ENCODE measurements at regions not wholly inside any gene's neighbourhood (a gene's known extent, or its start where the extent isn't known, plus 50 kb on each side); places are given as distances from the start of the nearest gene placed in this dataset.
"Not testable (repeated sequence)": the region's sequence is repeated elsewhere in the genome, so short reads cannot be mapped to it uniquely, and the experiment has no call there.

DNA sequence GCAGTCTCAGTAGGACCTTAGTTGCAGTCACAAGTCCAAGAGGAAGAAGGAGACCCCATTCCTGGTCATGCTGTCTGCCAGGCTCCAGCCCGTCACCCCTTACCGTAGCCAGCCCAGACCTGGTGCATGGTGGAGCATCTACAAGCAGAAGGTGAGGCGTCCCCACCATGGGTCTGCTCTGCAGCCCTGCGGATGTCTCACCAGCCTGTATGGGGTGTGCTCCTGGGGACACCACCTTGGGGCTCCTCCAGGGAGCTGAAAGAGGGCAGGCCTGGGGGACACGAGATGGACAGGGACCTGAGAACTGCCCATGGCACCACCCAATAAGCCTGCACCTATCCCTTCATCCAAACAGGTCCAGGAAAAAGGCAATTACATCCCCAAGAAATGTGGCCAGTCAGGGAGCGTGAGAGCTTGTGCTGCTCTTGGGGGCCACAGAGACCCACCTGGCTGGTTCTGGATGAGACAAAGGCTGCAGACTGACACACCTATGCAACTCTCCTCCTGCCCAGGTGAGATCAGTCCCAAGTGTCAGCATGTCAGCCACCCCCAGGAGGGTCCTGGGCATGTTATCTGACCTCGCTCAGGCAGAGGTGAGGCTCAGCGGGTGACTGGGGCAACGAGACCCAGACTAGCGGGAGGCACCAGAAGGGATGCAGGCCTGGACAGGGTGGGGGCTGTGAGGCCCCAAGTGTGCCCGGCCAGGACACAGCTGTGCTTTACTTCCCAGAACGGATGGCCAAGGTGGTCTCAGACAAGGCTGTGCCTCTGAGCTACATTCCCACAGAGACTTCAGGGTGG is 84.5 kb upstream of the RET start:
- DNase-seq (ENCODE audit: low spot score) (no peak), ATAC-seq (no peak)
- intact Hi-C loops (cut with DNase I): no loop called here

DNA sequence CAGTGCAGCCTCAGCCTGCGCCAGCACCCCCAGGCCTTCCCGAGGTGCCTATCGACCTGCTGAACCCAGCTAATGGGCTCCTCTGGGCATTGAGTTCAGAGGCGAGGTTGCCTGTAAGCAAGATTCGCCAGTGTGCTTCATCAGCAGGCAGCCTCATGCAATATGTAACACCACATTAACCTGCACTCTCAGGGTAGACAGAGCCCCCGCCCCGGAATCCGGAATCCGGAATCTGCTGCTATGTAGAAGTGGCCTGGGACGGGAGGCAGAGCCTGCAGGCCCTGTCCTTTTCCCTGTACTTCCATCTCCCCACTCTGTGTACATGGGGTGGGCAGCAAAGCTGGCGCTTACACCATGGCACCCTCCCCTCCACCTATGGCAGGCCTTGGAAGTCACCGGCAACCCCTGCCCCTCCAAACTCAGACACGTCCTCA is 83.9 kb upstream of the RET start:
- ATAC-seq: no peak
- no peak for DNase-seq (ENCODE audit: low spot score)
- intact Hi-C loops (cut with DNase I): no loop called here

DNA sequence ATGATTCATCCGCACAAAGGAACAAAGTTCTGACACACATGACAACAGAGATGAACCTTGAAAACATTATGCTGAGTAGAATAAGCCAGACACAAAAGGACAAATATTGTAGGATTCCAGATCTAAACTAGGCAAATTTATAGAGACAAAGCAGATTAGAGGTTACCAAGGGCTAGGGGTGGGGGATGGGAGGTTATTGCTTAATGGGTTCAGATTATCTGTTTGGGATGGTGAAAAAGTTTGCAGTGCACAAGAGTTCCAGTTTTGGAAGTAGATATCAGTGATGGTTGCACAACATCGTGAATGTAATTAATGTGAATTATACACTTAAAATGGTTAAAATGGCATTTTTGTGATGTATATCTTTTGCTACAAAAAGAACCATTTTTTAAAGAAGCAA is 82.0 kb upstream of the RET start:
- DNase-seq (ENCODE audit: low spot score); intact Hi-C loops (cut with DNase I); ATAC-seq: not testable (repeated sequence)

DNA sequence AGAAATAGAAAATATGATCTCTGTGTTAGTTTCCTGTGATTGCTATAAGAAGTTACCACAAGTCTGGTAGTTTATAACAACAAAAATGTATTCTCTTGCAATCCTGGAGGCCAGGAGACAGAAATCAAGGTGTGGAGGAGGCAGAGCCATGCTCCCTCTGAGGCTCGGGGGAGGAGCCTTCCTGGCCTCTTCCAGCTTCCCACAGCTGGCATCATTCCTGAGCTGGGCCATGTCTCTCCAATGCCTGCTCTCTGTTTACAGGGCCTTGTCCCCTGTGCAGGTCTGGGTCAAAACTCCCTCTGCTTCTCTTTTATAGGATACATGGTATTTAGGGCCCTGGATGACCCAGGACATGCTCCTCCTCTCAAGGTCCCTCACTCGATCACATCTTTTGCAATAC is 81.3 kb upstream of the RET start:
- intact Hi-C loops (cut with DNase I): no loop called here
- ATAC-seq (no peak), DNase-seq (ENCODE audit: low spot score) (no peak)

DNA sequence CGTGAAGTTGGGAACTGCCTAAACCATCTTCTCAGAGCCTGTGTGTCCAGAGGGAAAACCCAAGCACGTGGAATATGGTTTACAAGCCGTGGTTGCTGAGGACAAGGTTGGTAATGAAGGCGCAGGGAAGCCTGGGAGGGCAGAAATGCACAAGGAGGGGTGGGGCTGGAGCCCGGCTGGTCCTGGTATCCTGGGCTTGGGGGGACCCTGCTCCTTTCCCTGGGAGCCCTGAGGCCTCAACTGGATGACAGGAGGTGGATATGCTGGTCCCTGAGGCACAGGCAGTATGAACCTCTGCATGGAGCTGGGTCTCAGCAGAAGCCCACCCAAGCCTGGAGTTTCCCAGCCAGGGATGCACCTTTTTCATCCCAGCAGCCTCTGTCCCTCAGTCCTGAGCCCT is 80.3 kb upstream of the RET start:
- DNase-seq (ENCODE audit: low spot score): no peak
- ATAC-seq: no peak
- intact Hi-C loops (cut with DNase I): no loop called here

DNA sequence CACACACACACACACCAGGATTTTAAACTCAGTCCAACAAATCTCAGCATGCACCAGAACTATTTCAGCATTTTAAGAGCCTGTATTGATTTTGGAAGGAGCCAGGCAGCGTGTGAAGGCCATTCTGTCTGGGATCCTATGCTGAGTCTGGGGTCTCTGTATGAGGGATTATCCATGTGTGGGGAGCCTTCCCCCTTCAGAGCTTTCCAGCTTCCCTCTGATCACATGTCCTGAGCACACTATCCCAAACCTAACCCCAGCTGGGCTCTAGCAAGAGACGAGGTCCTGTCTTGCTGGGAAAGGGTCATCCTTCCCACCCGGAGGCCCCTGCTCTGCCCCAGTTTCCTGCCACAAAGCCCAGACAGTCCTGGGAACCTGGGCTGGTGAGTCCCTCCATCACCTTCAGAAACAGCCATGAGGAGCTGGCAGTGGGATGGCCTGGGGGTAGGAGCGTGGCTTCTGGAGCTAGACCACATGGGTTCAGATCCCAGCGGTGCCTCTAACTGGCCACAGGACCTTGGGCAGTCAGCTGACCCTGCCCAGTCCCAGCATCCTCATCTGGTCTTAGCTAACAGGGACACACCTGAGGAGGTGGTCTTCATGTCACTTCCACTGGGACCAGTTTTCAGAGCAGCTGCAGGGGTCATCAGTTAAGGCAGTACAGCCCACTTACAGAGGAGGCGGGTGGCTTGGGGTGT is 79.6 kb upstream of the RET start:
- no peak for ATAC-seq
- intact Hi-C loops (cut with DNase I): no loop called here
- DNase-seq (ENCODE audit: low spot score): no peak

DNA sequence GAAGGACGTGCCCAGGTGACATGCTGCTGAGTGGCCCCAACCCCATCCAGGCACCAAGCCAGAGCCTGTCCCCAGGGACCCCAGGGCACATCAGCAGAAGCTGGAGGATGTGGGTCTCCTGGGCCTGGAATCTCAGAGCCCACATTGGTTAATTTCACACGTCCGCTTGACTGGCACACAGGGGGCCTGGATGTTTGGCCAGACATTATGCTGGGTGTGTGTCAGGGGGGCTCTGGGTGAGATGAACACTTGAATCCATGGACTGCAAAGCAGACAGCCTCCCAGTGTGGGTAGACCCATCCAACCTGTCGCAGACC is 79.1 kb upstream of the RET start:
- DNase-seq (ENCODE audit: low spot score) (no peak), ATAC-seq (no peak)
- intact Hi-C loops (cut with DNase I): no loop called here

DNA sequence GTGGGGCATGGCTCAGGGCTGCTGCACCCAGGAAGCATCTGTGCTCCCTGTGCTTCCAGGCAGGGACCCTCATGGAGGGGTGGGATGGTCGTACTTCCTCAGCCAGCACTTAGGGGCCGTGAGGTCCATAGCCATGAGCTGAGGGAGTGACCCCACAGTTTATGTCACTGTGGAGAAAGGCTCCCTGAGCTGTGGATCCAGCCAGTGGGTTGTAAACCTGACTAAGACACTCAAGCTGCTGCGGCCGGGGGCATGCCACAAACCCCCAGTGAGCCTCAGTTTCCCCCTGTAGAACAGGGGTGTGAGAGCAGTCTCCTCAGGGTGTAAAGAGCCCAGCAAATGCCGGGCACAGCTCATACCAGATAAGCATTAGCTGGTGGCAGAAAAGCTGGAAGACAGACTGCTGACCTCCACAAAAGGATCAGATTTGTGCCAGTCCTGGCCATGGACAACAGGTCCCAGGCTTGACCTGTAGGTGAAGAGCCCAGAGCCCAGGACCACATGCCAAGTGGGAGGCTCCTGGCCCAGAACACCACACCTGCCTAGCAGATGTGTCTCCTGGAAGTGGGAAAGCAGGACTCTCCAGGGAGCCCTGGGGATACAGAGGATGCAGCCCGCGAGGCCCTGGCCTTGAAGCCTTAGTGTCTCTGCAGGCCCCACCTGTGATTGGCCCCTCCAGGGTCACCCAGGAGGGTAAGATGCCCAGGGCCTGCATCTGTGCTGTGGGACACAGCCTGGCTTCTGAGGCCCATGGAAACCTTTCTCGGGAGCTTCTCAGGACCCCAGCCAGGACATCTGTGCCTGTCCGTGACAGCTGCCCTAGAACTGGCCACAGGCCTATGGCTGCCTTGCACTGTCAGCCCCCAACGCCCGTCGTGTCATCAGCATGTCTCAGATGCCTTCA is 78.1 kb upstream of the RET start:
- ATAC-seq (no peak), DNase-seq (ENCODE audit: low spot score) (no peak)
- intact Hi-C loops (cut with DNase I): no loop called here

DNA sequence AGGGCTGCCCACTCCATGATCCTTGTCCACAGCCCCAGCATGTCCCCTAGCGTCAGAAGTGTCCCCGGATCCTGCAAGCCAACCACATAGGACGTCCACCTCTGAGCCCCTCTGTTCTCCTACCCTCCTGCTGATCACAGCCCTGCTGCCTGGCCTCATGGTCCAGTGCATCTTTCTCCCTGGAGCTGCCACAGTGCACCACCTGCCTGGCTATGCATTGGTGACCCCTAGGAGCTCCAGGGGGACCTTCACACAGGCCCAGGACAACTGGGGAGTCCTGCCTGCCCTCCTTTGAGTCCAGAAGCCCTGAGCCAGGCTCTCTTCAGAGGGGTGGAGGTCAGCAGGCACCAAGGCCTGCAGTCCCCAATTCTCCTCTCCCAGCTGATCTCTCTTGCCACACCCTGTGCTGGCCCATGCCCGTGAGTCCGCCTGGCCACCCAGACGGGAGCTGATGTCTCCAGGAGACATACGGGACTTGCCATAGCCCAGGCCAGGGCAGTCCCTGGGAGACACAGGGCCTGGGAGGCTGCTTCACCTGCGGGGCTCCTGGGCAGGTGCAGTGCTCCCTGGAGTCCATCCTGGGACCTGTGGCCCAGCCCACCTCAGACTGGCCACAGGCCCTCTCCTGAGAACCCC is 77.4 kb upstream of the RET start:
- no peak for DNase-seq (ENCODE audit: low spot score)
- intact Hi-C loops (cut with DNase I): no loop called here
- no peak for ATAC-seq

DNA sequence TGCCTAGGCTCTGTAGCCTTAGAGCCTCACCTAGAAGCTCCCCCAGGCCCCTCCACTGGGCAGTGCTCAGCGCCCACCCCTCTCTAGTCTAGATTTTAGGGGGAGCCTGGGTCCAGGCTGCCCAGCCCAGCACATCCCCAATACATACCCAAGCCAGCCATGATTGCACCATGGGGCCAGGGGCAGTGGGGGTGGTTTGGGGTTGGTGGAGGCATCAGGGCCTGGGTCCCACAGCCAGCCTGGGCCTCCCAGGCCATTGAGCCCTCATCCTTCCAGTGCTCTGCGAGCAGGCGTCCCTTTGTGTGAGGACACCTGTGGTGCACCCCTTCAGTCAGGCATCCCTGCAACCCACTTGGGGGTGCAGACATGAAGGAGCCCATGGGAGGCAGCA is 76.9 kb upstream of the RET start:
- intact Hi-C loops (cut with DNase I): no loop called here
- DNase-seq (ENCODE audit: low spot score) (no peak), ATAC-seq (peak; percentile 13)

DNA sequence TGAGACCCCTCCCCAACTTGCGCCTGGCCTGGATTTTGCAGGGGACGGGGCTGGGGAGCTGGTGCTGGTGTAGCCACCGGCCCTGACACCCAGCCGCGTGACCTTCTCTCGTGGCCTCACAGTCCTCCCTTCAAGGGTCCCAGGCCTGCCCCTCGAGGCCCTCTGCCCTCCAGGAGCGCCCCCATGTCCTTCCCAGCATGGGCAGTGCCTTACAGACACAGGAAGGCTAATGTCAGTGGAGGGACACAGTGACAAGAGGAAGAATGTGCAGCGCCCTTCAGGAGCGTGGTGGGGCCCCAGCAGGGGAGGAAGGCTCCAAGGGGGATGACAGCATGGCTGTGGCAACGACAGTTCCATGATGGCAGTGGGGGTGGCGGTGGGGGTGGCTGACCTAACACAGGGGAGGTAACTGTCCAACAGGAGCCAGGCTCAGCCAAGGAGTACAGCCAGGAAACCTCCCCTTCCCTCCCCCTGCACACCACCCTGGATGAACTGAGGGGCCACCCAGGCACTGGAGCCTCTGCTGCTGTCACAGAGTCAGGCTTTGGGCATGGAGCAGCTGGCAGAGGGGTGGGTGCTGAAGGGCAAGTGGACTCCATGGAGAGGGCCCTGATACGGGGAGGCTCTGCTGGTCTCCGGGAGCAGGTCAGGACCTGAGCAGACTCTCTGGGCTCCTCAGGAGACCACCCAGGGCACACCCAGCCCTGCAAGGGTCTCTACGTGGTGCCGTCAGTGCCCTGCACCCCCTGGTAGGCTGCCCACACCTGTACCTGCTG is 76.0 kb upstream of the RET start:
- intact Hi-C loops (cut with DNase I): no loop called here
- peak; percentile 16 for ATAC-seq
- DNase-seq (ENCODE audit: low spot score): no peak

DNA sequence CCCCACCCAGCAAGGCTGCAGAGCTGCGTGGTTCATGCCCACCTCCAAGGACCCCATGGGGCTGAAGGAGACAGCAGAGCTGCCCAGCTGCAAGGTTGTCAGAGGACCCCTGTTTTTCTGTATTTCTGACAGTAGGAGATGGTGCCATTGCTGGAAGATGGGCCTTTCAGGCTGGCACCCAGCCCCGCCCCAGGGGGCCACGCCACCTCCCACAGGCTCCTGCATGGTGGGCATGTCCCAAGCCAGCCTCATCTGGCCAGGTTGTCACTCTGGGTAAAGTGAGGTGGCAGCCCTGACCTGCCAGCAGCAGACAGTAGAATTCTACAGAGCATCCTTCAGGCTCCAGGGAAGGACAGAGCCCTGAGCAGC is 75.5 kb upstream of the RET start:
- intact Hi-C loops (cut with DNase I): no loop called here
- DNase-seq (ENCODE audit: low spot score) (no peak), ATAC-seq (no peak)

DNA sequence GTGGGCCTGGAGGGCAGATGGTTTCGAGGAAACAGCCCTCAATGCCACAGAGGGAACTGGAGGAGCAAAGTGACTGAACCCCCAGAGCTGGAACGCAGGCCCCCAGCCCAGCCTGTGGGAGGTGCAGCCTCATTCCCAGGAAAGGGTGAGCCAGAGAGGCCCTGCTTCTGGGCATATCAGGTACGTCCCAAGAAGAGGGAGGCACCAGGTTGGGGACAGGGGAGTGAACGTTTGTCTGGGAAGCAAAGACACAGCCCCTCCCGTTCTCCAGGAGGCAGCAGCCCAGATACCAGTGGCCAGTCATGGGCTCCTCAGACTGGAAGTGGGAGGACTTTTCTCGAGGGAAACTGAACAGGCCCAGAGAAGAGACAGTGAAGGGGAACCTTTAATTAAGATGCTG is 74.3 kb upstream of the RET start:
- ATAC-seq (no peak), DNase-seq (ENCODE audit: low spot score) (no peak)
- intact Hi-C loops (cut with DNase I): no loop called here

DNA sequence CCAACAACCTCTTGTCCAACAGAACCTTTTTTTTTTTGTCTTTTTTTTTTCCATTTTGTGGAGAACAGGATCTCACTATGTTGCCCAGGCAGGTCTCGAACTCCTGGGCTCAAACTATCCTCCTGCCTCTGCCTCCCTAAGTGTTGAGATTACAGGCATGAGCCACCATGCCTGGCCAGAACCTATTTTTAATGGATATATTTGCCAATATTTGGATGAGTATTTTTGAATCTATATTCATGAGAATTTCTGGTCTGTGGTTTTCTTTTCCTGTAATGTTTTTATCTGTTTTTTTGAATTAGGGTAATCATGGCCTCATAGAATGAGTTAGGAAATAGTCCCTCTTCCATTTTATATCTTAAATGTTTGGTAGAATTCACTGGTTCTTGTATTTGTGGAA is 70.4 kb upstream of the RET start:
- intact Hi-C loops (cut with DNase I): no loop called here
- ATAC-seq (no peak), DNase-seq (ENCODE audit: low spot score) (no peak)

DNA sequence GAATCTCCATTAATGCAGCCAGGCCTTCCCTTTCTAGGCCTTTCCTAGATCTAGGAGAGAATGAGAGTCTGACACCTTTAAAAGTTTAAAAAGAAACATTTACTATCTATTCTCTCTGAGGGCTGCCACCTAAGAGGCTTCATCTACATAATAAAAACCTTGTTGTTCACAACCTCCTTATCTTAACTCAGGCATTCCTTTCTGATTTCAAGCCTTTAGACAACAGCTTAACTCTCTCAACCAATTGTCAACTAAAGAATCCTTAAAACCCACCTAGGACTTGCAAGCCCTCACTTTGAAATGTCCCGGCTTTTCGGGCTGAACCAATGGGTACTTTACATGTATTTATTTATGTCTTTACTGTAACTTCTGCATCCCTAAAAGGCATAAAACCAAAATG is 64.3 kb upstream of the RET start:
- ATAC-seq: no peak
- DNase-seq (ENCODE audit: low spot score): no peak
- intact Hi-C loops (cut with DNase I): no loop called here

DNA sequence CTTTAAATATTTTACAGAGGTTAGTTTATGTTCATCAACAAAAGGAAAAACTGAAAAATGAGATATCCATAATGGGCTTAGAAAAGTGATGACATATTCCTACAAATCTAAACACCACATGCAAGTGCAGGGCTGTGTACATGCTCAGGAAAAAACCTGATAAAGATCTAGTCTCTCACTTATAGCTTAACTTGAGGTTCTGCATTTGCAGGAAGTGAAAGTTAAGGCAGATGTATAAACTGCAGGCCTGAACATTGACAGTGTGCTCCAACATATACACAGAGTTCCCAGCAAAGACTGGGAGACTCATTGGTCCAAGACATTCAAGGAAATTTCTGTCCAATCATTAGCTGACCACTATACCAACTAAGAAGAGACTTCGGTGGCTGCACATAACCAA is 63.8 kb upstream of the RET start:
- no peak for DNase-seq (ENCODE audit: low spot score)
- intact Hi-C loops (cut with DNase I): no loop called here
- ATAC-seq: no peak

DNA sequence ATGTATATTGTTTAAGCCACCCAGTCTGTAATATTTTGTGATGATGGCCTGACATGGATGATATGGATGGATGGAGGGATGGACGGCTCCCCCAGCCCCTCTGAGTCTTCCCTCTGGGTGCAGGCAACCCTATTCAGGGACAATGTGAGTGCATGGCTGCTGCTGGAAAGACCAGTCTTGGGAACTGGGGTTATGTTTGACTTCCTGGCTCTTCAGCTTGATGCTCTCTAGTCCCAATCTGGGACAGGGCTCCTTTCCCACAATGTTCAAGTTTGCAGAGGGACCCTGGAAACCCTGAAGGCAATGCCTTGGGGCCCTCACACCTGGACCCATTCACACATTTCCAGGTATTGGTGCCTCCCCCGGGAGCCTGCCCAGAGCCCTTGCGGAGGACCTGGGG is 52.3 kb upstream of the RET start:
- ATAC-seq (no peak), DNase-seq (ENCODE audit: low spot score) (no peak)
- intact Hi-C loops (cut with DNase I): no loop called here

DNA sequence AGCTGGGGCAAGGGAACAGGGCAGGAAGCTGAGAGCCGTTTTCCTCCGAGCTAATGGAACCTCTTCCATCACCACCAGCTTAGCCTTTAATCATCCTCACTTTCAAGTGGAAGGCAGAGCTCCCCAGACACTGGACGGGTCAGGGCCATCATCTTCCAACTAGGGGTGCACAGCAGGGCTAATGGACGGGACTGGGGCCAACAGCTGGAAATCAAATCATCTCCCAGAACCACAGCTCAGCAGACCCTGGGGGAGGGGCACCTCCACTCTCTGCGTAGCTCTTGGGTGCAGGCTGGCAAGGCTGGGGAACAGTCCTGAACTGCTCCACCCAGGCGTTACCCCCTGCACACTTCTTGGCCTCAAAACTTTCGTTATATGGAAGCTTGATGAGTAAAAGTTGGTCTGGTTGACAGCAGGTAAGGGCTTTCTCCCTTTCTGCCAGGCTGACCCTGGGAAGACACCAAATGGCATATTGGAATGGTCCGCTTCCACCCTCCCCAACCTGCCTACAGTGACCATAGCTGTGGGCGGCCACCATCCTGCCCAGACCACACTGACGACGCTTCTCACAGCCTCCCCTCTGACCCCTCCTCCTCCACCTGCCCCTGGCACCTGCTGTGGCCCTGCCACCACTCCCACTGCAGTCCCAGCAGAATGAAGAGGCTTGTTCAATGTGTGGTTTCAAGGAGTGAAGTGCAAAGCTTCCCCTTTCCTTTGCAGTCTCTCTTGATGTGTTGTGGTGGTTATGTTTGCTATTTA is 51.7 kb upstream of the RET start:
- DNase-seq (ENCODE audit: low spot score) (no peak), ATAC-seq (no peak)
- intact Hi-C loops (cut with DNase I): no loop called here

Measured in sciatic nerve (tissue), 2 donors.